GM12873 (cell line): ENCODE measurements at regions not wholly inside any gene's neighbourhood (a gene's known extent, or its start where the extent isn't known, plus 50 kb on each side); places are given as distances from the start of the nearest gene placed in this dataset.
A peak's percentile ranks its signal among the peaks of the same experiment; 100 is the strongest.

ENCODE experiments used
- TF ChIP-seq, protein P1 (sequence below): IDR thresholded peaks from 2 replicates; pipeline ENCODE4 v1.5.1; 2012; ENCODE audit warnings: low read depth, mild to moderate bottlenecking, moderate library complexity, low read length, control low read depth; ENCODE audit not compliant: insufficient read depth; ENCODE audit errors: missing control alignments

DNA sequence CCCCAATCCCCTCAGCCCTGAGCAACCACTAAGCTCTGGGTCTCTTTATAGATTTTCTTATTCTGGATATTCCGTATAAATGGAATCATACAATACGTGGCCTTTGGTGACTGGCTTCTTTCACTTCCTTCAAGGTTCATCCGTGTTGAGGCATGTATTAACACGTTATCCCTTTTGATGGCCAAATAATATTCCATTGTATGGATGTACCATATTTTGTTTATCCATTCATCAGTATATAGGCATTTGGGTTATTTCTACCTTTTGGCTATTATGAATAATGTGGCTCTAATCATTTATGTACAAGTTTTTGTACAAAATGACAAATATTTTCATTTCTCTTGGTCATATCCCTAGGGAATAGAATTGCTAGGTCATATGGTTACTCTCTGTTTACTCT, 284.4 kb downstream of the FAM43A start:
- TF ChIP-seq, protein P1, sequence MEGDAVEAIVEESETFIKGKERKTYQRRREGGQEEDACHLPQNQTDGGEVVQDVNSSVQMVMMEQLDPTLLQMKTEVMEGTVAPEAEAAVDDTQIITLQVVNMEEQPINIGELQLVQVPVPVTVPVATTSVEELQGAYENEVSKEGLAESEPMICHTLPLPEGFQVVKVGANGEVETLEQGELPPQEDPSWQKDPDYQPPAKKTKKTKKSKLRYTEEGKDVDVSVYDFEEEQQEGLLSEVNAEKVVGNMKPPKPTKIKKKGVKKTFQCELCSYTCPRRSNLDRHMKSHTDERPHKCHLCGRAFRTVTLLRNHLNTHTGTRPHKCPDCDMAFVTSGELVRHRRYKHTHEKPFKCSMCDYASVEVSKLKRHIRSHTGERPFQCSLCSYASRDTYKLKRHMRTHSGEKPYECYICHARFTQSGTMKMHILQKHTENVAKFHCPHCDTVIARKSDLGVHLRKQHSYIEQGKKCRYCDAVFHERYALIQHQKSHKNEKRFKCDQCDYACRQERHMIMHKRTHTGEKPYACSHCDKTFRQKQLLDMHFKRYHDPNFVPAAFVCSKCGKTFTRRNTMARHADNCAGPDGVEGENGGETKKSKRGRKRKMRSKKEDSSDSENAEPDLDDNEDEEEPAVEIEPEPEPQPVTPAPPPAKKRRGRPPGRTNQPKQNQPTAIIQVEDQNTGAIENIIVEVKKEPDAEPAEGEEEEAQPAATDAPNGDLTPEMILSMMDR: no peak

DNA sequence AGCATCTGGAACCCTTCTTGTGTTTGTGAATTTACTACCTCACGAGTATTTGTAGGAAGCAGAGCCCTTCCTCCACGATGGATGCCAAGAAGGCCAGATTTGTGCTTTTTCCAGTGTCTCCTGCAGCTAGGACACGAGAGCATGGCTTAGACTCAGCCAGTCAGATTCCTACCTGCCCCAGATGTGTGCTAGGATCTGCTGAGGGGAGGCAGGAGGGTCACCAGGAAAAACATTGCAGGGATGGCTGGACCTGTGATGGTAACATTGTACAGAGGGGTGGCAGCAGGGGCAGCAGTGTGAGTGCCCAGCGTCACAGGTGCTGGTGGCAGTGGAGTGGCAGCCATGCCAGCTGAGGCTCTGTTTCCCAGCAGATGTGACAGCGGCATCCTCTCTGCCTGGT, 285.3 kb downstream of the FAM43A start:
- TF ChIP-seq, protein P1: no peak

DNA sequence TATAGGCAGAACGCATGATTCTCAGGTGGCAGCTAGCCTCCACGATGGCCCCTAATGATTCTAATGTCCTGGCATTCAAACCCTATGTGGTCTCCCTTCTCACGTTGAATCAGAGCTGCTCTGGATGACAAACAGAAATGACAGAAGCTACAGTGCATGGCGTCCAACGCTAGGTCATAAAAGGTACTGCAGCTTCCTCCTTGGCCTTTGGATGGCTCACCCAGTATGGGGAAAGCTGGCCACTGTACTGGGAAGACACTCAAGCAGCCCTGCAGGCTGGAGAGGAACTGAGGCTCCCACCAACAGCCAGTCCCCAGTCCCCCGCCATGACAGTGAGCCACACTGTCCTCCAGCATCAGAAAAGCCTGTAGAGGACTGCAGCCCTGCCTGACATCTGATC, 286.3 kb downstream of the FAM43A start:
- TF ChIP-seq, protein P1: peak; percentile 20

DNA sequence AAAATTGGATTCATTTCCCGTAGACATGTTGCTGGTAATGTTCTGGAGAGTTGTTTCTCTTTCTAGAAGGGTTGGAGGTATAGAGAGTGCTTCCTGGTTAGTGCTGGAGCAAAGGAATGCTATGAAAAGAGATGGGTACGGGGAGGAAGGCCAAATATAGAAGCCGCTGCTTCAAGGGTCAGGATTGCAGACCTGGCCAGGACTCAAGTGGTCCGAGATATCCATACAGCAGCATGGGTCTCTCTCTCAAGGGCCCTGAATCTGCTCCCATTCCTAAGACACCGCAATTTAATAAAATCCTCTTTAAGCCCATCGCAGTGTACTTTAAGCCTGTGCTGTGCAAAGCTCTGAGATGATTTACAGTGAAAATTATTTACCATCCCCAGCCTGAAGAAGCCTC, 287.0 kb downstream of the FAM43A start:
- TF ChIP-seq, protein P1: no peak

DNA sequence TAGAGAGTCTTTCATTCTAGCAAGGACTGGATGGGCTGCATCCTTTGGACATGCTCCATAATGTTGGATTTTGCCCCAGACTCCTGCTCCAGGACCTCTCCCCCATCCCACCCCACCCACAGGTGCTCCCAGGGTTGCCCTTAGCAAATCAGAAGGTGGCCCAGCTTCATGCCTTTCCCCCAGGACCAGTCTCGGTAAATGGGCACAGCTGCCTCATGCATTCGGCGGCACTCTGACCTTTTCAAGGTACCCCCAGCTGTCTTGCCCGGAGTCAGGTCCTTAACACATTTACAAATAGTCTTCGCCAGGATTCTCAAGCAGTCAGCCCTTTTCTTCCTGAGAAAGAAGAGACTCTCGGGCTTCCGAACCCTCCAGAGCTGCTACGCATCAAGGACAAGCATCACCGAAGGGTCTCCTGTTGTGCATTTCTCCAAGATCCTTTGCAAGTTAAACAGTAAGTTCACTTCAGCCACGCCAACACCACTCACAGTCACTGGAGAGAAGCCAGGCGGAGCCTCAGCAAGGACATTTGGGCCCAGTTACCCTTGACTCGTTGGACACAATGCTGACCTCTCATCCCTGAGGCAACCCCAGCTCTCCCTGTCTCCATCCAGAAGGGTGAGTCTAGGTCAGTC, 287.8 kb downstream of the FAM43A start:
- TF ChIP-seq, protein P1: no peak

DNA sequence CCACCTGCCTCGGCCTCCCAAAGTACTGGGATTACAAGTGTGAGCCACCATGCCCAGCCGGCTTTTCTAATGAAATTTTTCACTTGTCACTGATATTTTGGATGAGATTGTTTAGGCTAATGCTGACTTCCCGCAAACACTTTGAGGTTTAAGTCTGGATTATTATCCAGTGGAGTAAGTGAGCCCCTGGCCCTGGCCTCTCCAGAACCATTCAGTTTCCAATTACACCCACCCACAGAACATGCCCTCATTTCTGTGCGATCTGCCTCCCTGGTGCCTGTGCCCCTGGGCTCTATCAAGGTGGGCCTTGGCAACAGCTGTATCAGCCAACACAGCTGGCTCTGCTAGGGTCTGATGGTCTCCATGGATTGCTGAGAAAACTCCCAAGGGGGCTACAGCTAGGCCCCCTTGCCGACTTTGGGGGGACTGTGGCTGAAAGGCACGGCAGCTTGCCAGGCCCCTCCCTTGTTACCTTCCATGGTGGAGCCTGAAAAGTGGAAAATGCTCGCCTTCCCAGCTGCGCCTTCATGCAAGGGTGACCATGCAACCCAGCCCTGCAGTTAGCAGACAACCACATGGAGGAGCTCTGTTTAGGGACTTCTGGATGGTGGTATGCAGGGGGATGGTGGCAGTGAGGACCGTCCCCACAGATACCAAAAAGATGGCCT, 288.9 kb downstream of the FAM43A start:
- TF ChIP-seq, protein P1: no peak

DNA sequence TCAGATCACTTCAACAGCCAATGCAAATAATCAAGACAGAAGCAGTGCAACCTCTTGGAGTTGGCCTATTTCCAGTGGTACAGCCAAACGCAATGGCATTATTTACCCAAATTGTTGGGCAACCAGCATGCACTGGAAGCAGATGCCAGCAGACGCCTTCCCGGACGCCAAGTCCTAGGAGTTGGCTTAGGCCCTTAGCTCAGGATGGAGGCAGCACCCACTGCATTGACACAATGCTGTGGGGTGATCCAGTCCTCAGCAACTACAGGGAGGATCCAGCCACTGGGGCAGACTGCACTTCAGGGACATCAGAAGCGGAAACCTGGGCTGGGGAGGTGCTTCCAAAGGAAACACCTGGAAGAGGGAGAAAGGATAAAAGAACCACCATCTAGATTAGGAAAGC, 290.4 kb downstream of the FAM43A start:
- TF ChIP-seq, protein P1: no peak
